ENCODE measurements at regions not wholly inside any gene's neighbourhood (a gene's known extent, or its start where the extent isn't known, plus 50 kb on each side); places are given as distances from the start of the nearest gene placed in this dataset.

- no peak for TF ChIP-seq EZH2 (IDR thresholded peaks at IDR 0.05; ENCODE audit: borderline replicate concordance, low read depth, low read length, poor library complexity, severe bottlenecking)
- TF ChIP-seq CTCF (conservative IDR thresholded peaks at IDR 0.05; ENCODE audit: low read depth, low read length) = no peak
Measured at GRCh38 chr4:11606078-11606477, 177.4 kb upstream of the HS3ST1 start.

All from A673 (cell line).